Aorta (tissue), 5 donors: ENCODE measurements at regions not wholly inside any gene's neighbourhood (a gene's known extent, or its start where the extent isn't known, plus 50 kb on each side); places are given as distances from the start of the nearest gene placed in this dataset.
"Not testable (repeated sequence)": the region's sequence is repeated elsewhere in the genome, so short reads cannot be mapped to it uniquely, and the experiment has no call there.

Experiments used
- ATAC-seq: fragments of 200-7000 bp; cut with Tn5 transposase; one replicate; pipeline ENCODE4 v1.9.1; 2022; ENCODE audit warnings: moderate library complexity; ENCODE audit not compliant: low FRiP score
- DNase-seq, 2 donors: peaks; one replicate each; pipeline ENCODE4 v3.0.0-alpha.2; 2020
- H3K27ac ChIP-seq, 2 donors: one replicate each; pipeline ENCODE4 v1.5.1; 2013; ENCODE audit warnings: low read length in 2 of 2, mild to moderate bottlenecking in 2 of 2, moderate library complexity in 2 of 2, control low read depth in 1 of 2, inconsistent platforms in 1 of 2, low read depth in 1 of 2
- H3K27me3 ChIP-seq, 2 donors: one replicate each; pipeline ENCODE4 v1.6.1; 2013; ENCODE audit warnings: control low read depth in 1 of 2, low read length in 1 of 2, mild to moderate bottlenecking in 1 of 2, moderate library complexity in 1 of 2; ENCODE audit not compliant: insufficient read depth in 2 of 2, control insufficient read depth in 1 of 2
- H3K36me3 ChIP-seq, 2 donors: one replicate each; pipeline ENCODE4 v1.6.1; 2013; ENCODE audit warnings: control low read depth in 1 of 2, low read length in 1 of 2, mild to moderate bottlenecking in 1 of 2; ENCODE audit not compliant: insufficient read depth in 2 of 2, control insufficient read depth in 1 of 2
- H3K4me1 ChIP-seq, 2 donors: one replicate each; pipeline ENCODE4 v1.6.1; 2013; ENCODE audit warnings: low read length in 2 of 2, control low read depth in 1 of 2, mild to moderate bottlenecking in 1 of 2, moderate library complexity in 1 of 2; ENCODE audit not compliant: insufficient read depth in 2 of 2, control insufficient read depth in 1 of 2
- H3K4me3 ChIP-seq, 2 donors: one replicate each; pipeline ENCODE4 v1.5.1; 2013; ENCODE audit warnings: low read length in 2 of 2, control low read depth in 1 of 2, mild to moderate bottlenecking in 1 of 2
- H3K9me3 ChIP-seq: one replicate; pipeline ENCODE4 v1.6.1; 2013; ENCODE audit warnings: mild to moderate bottlenecking, low read length; ENCODE audit not compliant: control insufficient read depth
- WGBS, 2 donors: extraction: QIAGEN DNeasy Blood & Tissue Kit; methylation state at CpG; one replicate each; pipeline ENCODE4 v1.1.7; 2013; 5-methylcytosine and 5-hydroxymethylcytosine counted together
- intact Hi-C, 2 donors: fragments of 100-400 bp; cut with DNase I; formaldehyde crosslinking; loops; one replicate each; pipeline versions ENCODE4 v1.14.2 to v1.15.0; 2022
- microRNA-seq, 2 donors: library from miRNA; unstranded; fragments of <30 nt; microRNA quantifications; one replicate each; pipeline ENCODE4 v1.2.0, GENCODE V29; 2020
- donor health status: healthy with polysubstance abuse.
- donor health status: Bipolar disorder and iron deficiency.
- donor health status: DM: no; HTN: no; CAD: no.
- donor health status: DM: no; HTN: no; CAD: no.
- donor health status: DM: yes; HTN: yes; CAD: no.

DNA sequence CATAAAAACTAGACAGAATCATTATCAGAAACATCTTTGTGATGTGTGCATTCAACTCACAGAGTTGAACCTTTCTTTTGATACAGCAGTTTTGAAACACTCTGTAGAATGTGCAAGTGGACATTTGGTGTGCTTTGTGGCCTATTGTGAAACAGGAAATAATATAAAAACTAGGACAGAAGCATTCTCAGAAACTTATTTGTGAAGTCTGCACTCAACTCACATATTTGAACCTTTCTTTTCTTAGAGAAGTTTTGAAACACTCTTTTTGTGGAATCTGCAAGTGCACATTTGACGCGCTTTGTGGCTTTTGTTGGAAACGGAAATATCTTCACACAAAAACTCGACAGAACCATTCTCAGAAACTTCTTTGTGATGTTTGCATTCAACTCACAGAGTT is 260.0 kb downstream of the FOXD4L6 start:
- H3K4me3 ChIP-seq, H3K4me1 ChIP-seq, H3K9me3 ChIP-seq, H3K36me3 ChIP-seq, DNase-seq, ATAC-seq, H3K27me3 ChIP-seq, intact Hi-C loops, H3K27ac ChIP-seq: not testable (repeated sequence)
- 73 to 87% methylated on average over 4 of the region's 4 CpGs for WGBS, 2 donors

Small RNA genes in the stretch of these regions (microRNA-seq; reads per million reads assigned to microRNA genes)
- 0 reads per million in 2 donors for gene MIR1299
